Panc1 (cell line): ENCODE measurements at regions not wholly inside any gene's neighbourhood (a gene's known extent, or its start where the extent isn't known, plus 50 kb on each side); places are given as distances from the start of the nearest gene placed in this dataset.

ENCODE experiments used
- ATAC-seq: fragments of 200-7000 bp; cut with Tn5 transposase; 2 replicates; pipeline ENCODE4 v1.9.1; 2020; ENCODE audit warnings: mild to moderate bottlenecking, moderate library complexity
- BruUV-seq: library from RNA; stranded (reverse); fragments of 400-500 nt; replicated peaks from 2 replicates; lab custom pipeline; 2021; lab: Mats Ljungman, UMichigan
- CTCF ChIA-PET: fragments of 300-600 bp; sonication (Branson Sonifier 250); formaldehyde crosslinking; loops from one replicate; lab custom pipeline; 2022; ENCODE audit warnings: antibody characterized with exemption; lab: Charles Lee
- POLR2A ChIA-PET: fragments of 300-600 bp; sonication (Branson Sonifier 250); formaldehyde crosslinking; loops from one replicate; lab custom pipeline; 2022; ENCODE audit warnings: antibody characterized with exemption; lab: Charles Lee
- DNase-seq: peaks from one replicate; pipeline ENCODE4 v3.0.0-alpha.2; 2010; ENCODE audit warnings: low read depth, low spot score
- H3K27ac ChIP-seq: 2 replicates; pipeline ENCODE4 v1.5.1; 2011; ENCODE audit warnings: mild to moderate bottlenecking, low read length, inconsistent platforms
- H3K27me3 ChIP-seq: fragments of 200-500 bp; sonication (Bioruptor generic); 2 replicates; pipeline ENCODE4 v1.6.0; 2014; ENCODE audit warnings: low read length, inconsistent platforms; ENCODE audit not compliant: control insufficient read depth, insufficient read depth
- H3K36me3 ChIP-seq: fragments of 200-500 bp; sonication (Bioruptor generic); 2 replicates; pipeline ENCODE4 v1.5.1; 2014; ENCODE audit warnings: inconsistent platforms, mild to moderate bottlenecking, low read length, moderate library complexity; ENCODE audit not compliant: control insufficient read depth, insufficient read depth
- H3K4me1 ChIP-seq: 2 replicates; pipeline ENCODE4 v1.5.1; 2011; ENCODE audit warnings: inconsistent platforms, mild to moderate bottlenecking, low read length, moderate library complexity; ENCODE audit not compliant: control insufficient read depth, insufficient read depth
- H3K4me3 ChIP-seq, 2 experiments: 2 replicates each; pipeline ENCODE4 v1.5.1; 2011 to 2012; ENCODE audit warnings: low read depth in 2 of 2, low read length in 2 of 2, mild to moderate bottlenecking in 2 of 2, inconsistent platforms in 1 of 2, moderate library complexity in 1 of 2
- H3K9me3 ChIP-seq: fragments of 200-500 bp; sonication (Bioruptor generic); 2 replicates; pipeline ENCODE4 v1.5.1; 2014; ENCODE audit warnings: low read depth, mild to moderate bottlenecking, inconsistent platforms, low read length, moderate library complexity; ENCODE audit not compliant: control insufficient read depth, insufficient read depth
- CTCF ChIP-seq: fragments of 450-650 bp; IDR thresholded peaks from 2 replicates; pipeline ENCODE4 v1.5.1; 2017; ENCODE audit warnings: mild to moderate bottlenecking
- POLR2AphosphoS5 ChIP-seq: IDR thresholded peaks from 2 replicates; pipeline ENCODE4 v1.6.1; 2012; ENCODE audit warnings: mild to moderate bottlenecking, low read depth, low read length, moderate library complexity
- REST ChIP-seq, 2 experiments: IDR thresholded peaks; 2 replicates each; pipeline ENCODE4 v1.6.1; 2011 to 2012; ENCODE audit warnings: low read depth in 2 of 2, control low read depth in 1 of 2, low read length in 1 of 2, mild to moderate bottlenecking in 1 of 2, moderate library complexity in 1 of 2; ENCODE audit not compliant: insufficient read depth in 1 of 2
- SIN3A ChIP-seq: IDR thresholded peaks from 2 replicates; pipeline ENCODE4 v1.6.1; 2012; ENCODE audit warnings: low read depth, mild to moderate bottlenecking, low read length, moderate library complexity, borderline replicate concordance; ENCODE audit not compliant: insufficient read depth
- TCF7L2 ChIP-seq: IDR thresholded peaks from 2 replicates; pipeline ENCODE4 v1.6.1; 2011; ENCODE audit warnings: mild to moderate bottlenecking, low read depth, low read length, inconsistent platforms
- in situ Hi-C: cut with HindIII; loops from 2 replicates; pipeline ENCODE4 v1.10.0; 2016; ENCODE audit warnings: low sequenced_read_pairs, low pct_unique_long_range_greater_than_20kb
- intact Hi-C: fragments of 100-400 bp; cut with micrococcal nuclease; formaldehyde crosslinking; loops from one replicate; pipeline ENCODE4 v1.10.0; 2022; ENCODE audit not compliant: unreplicated experiment

GRCh38 chr6:169921217-169921616, 169.8 kb downstream of the ERMARD start:
- BruUV-seq = no TSS peak
- in situ Hi-C loops (no loop called here), intact Hi-C loops (no loop called here)
- CTCF ChIA-PET = no interaction called here
- no peaks in the 10 kb centered on the region for H3K4me1 ChIP-seq
- ATAC-seq = no peak
- POLR2A ChIA-PET = no interaction called here
- no peak overlapping the region for H3K27ac ChIP-seq
- no peaks in the 10 kb centered on the region for H3K9me3 ChIP-seq
- no peak for DNase-seq
- no peaks in the 10 kb centered on the region for H3K27me3 ChIP-seq
- no peak overlapping the region for H3K4me3 ChIP-seq
- H3K36me3 ChIP-seq = no peaks in the 10 kb centered on the region
- TF ChIP-seq SIN3A = no peak

DNA sequence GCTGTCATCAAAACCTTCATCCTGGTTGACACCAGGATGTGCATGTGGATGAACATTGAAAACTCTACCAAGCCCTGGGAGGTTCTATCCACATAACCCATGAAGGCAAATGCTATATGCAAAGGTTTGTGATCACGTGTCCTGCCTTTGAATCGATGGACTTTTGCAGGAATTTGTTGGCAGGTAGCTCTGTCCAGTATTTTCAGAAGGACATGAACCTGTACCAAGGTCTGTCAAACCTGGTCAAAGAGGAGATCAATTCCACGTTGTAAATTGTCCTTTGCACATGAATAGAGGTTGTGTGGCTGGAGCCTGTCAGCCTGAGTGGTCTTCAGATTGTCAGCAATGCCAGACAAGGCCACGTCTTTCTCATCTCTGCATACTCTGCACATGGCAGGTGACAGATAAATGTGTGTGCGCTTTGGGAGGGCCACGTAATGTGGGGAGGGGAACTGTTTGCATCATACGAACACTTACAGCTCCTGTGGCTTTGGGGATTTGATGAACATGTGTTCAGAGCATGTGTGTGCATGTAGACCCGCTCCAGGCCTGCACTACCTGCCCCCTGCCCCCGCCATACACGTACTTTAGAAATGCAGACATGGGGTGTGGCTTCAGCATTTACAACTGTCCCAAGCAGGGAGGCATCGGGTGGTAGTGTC, 169.1 kb downstream of the ERMARD start:
- BruUV-seq = no TSS peak
- H3K27me3 ChIP-seq = no peaks in the 10 kb centered on the region
- H3K4me1 ChIP-seq = no peaks in the 10 kb centered on the region
- no peak overlapping the region for H3K4me3 ChIP-seq
- CTCF ChIA-PET = no interaction called here
- no peak overlapping the region for H3K27ac ChIP-seq
- POLR2A ChIA-PET = no interaction called here
- no peak for ATAC-seq
- in situ Hi-C loops = no loop called here
- intact Hi-C loops = no loop called here
- TF ChIP-seq CTCF (no peak), TCF7L2 (no peak), REST (IDR thresholded peaks at IDR 0.05; ENCODE audit: insufficient read depth in 1 of 2, low read depth in 2 of 2, low read length in 1 of 2) (no peak), SIN3A (no peak), POLR2AphosphoS5 (no peak)
- H3K9me3 ChIP-seq = no peaks in the 10 kb centered on the region
- no peaks in the 10 kb centered on the region for H3K36me3 ChIP-seq
- no peak for DNase-seq

DNA sequence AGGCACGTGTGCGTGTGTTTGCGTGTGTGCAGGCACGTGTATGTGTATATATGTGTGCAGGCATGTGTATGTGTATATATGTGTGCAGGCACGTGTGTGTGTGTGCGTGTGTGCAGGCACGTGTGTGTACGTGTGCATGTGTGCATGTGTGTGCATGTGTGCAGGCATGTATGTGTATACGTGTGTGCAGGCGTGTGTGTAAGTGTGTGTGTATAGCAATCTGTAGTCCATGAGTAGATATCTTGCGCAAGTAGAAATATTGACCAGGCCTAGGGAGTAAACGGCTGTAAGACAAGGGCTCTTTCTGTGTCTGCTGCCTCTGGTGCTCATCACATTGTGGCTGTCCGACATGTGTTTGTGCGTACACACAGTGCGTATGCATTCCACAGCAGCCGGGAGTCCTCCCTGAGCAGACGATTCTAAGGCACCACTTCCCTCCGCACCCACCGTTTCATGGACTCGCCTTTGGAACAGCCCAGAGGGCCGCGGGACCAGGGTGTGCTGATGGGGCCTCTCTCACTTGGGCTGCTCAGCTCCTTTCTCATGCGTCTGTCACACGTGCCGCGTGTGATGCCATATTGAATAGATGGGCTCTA, 167.6 kb downstream of the ERMARD start:
- Histone ChIP-seq H3K4me3 (no peak overlapping the region), H3K9me3 (no peaks in the 10 kb centered on the region), H3K4me1 (no peaks in the 10 kb centered on the region), H3K27ac (no peak overlapping the region), H3K27me3 (no peaks in the 10 kb centered on the region), H3K36me3 (no peaks in the 10 kb centered on the region)
- no TSS peak for BruUV-seq
- intact Hi-C loops = no loop called here
- TF ChIP-seq POLR2AphosphoS5 = no peak
- no peak for TF ChIP-seq TCF7L2
- TF ChIP-seq SIN3A = no peak
- TF ChIP-seq CTCF = no peak
- ATAC-seq = no peak
- ChIA-PET POLR2A (no interaction called here), CTCF (no interaction called here)
- in situ Hi-C loops = no loop called here
- no peak for DNase-seq
